Activated naive CD8-positive, alpha-beta T cell treated with anti-CD3 and anti-CD28 coated beads for 36 hours (primary cell): ENCODE measurements at regions not wholly inside any gene's neighbourhood (a gene's known extent, or its start where the extent isn't known, plus 50 kb on each side); places are given as distances from the start of the nearest gene placed in this dataset.

Source experiments
- DNase-seq: peaks from one replicate; pipeline ENCODE4 v3.0.0; 2021
- H3K27ac Mint-ChIP-seq: one replicate; pipeline ENCODE4 v1.8.0; 2022; ENCODE audit warnings: mild to moderate bottlenecking, moderate library complexity, mixed read lengths
- H3K27me3 Mint-ChIP-seq: one replicate; pipeline ENCODE4 v1.8.0; 2022; ENCODE audit warnings: mild to moderate bottlenecking, mixed read lengths
- H3K36me3 Mint-ChIP-seq: one replicate; pipeline ENCODE4 v1.8.0; 2021; ENCODE audit warnings: mild to moderate bottlenecking, mixed read lengths
- H3K4me1 Mint-ChIP-seq: one replicate; pipeline ENCODE4 v1.8.0; 2021; ENCODE audit warnings: mixed read lengths
- H3K4me3 Mint-ChIP-seq: one replicate; pipeline ENCODE4 v1.8.0; 2022; ENCODE audit warnings: mild to moderate bottlenecking, moderate library complexity, mixed read lengths
- H3K9me3 Mint-ChIP-seq: one replicate; pipeline ENCODE4 v1.8.0; 2022; ENCODE audit warnings: mixed read lengths

DNA sequence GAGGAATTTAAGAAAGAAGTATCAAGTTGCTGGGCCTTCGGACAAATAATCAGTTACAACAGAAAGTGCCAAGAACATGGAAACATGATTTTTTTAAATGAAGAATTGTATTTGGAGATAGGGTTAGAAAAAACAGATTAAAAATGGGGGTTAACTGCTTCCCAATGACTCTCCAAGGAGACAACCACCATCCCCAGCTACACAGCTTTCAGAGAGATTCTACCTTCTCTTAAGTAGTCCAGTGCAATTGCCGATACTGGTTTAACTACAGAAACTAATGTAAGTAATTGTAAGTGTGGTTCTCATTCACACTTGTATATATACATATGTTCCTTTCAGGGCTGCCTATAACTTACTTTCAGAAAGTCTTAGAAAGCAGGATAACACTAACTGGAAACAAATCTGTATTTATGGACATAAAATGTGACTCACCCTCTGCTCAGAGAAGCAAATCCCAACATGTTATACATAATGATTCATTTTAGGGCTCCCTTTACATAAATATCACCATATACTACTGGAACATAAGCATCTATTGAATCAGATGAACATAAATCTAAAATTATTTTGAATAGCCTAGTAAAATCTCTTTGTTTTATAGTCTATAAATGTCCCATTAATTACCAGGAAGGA, 248.9 kb upstream of the UGT8 start:
- Mint-ChIP-seq H3K27me3 (peaks cover 4% of the 10 kb centered on the region), H3K9me3 (peaks cover 4% of the 10 kb centered on the region), H3K36me3 (no peaks in the 10 kb centered on the region), H3K4me3 (no peak overlapping the region), H3K27ac (no peak overlapping the region), H3K4me1 (no peaks in the 10 kb centered on the region)
- DNase-seq: no peak

DNA sequence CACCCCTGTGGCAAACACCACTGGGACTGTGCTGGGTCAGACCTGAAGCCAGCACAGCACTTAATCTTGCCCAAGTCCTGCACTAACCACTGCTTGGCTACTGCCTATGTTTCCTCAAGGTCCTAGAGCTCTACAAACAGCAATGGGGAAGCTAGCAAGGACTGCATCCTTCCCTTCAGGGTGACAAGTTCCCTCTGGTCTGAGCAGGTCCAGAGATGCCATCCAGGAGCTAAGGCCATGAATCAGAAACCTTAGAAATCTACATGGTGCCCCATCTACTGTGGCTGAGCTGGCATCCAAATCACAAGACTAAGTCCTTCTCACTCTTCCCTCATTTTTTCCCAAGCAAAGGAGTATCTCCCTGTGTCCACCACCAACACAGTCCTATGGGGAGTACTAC, 239.7 kb upstream of the UGT8 start:
- Mint-ChIP-seq H3K9me3 (no peaks in the 10 kb centered on the region), H3K27ac (no peak overlapping the region), H3K4me3 (no peak overlapping the region), H3K36me3 (no peaks in the 10 kb centered on the region), H3K4me1 (no peaks in the 10 kb centered on the region), H3K27me3 (peaks cover 7% of the 10 kb centered on the region)
- no peak for DNase-seq

DNA sequence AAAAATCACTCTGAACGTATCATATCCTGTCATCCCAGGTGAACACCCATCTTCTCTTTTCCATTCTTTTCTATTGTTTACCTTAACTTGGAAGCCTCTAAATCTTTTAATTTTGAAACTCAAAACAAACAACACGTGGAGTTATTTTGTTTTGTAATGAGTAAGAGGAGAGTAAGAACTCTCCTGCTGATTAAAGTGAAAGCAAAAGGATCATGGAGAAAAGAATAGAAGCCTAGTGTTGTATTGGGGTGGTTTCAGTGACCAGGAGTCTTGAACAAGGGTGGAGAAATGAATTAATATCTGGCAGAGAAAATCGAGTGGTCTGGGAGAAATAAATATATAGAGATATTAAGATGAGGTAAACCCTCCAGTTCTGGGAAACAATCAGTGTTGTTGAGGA, 237.4 kb upstream of the UGT8 start:
- Mint-ChIP-seq H3K9me3 (no peaks in the 10 kb centered on the region), H3K36me3 (no peaks in the 10 kb centered on the region), H3K27me3 (peaks cover 3% of the 10 kb centered on the region), H3K4me3 (no peak overlapping the region), H3K4me1 (no peaks in the 10 kb centered on the region), H3K27ac (no peak overlapping the region)
- DNase-seq: no peak

DNA sequence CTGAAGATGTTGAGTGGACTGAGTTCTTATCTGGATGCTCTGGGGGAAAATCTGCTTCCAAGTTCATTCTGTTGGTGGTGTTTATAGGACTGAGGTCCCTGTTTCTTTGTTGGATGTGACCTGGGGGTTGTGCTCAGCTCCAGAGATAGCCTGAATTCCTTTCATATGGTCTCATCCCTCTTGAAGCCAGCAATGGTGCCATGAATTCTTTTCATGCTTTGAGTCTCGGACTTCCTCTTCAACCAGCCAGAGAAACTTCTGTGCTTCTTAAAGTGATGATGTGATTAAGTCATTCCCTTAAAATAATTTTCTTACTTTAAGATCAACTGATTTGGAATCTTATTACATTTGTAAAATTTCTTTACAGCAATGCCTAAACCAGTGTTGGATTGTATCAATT, 233.8 kb upstream of the UGT8 start:
- no peaks in the 10 kb centered on the region for H3K9me3 Mint-ChIP-seq
- H3K4me3 Mint-ChIP-seq: no peak overlapping the region

DNA sequence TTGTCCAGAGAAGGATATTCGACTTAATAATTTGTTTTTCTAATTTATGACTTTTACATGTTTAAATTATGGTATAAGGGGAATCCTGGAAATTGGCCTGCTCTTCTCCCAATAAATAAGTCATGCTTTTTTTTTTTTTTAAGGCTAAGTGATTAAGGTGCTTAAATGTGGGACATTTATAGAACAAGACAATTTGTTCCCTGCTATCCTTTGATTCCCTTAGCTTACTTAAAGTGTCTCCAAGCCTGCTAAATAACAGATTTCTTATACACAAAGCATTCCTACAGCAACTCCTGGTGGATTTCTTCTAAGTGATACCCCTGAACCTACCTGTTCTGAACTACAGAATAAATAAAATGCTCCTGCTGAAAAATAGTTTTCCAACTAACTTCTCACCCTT, 233.0 kb upstream of the UGT8 start:
- Mint-ChIP-seq H3K4me1 (no peaks in the 10 kb centered on the region), H3K27ac (no peak overlapping the region), H3K9me3 (no peaks in the 10 kb centered on the region), H3K27me3 (no peaks in the 10 kb centered on the region), H3K4me3 (no peak overlapping the region), H3K36me3 (no peaks in the 10 kb centered on the region)
- no peak for DNase-seq

More for the DNA sequence above, 233.8 kb upstream of the UGT8 start:
- Mint-ChIP-seq H3K27ac (no peak overlapping the region), H3K27me3 (no peaks in the 10 kb centered on the region), H3K36me3 (no peaks in the 10 kb centered on the region), H3K4me1 (no peaks in the 10 kb centered on the region)
- no peak for DNase-seq

DNA sequence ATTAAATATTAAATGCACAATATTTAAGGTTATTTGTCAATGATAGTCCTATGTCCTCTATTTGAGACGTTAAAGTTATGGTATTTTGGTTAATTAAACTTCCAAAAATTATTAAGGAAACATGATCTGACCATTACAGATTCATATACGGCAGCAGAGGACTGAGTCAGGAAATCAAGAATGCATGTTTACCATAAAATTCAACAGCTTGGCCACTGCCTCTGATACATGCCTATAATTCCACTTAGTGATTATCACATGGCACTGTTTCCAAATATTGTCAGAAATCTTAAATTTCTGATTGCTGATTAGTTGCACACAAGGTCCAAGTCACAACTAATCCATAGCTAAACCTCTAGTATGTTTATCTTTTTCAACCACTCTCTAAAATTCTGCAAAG, 232.2 kb upstream of the UGT8 start:
- Mint-ChIP-seq H3K27ac (no peak overlapping the region), H3K4me3 (no peak overlapping the region), H3K27me3 (no peaks in the 10 kb centered on the region), H3K36me3 (no peaks in the 10 kb centered on the region), H3K9me3 (no peaks in the 10 kb centered on the region), H3K4me1 (no peaks in the 10 kb centered on the region)
- DNase-seq: no peak

GRCh38 chr4:114368751-114369150, 229.9 kb upstream of the UGT8 start:
- Mint-ChIP-seq H3K4me1 (no peaks in the 10 kb centered on the region), H3K4me3 (no peak overlapping the region), H3K27ac (no peak overlapping the region), H3K9me3 (no peaks in the 10 kb centered on the region), H3K27me3 (peaks cover 4% of the 10 kb centered on the region), H3K36me3 (no peaks in the 10 kb centered on the region)
- DNase-seq: no peak

DNA sequence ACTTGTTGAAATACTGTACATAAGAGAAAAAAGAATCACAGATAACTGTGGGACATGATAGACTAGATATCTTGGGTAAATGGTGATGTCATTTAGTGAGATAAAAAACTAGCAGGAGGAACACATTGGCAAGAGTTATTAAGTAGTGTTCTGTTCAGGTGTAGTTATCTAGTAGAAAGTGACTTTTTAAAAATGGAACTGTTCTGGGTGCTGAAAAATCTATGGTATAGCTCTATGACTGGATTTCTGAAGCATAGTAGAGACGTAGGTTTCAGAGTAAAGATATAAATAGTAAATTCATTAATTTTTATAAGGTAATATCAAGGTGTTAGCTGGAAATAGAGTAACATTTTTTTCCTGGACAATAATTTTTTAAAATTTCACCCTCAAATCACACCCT, 225.1 kb upstream of the UGT8 start:
- no peak for DNase-seq
- no peak overlapping the region for H3K4me3 Mint-ChIP-seq
- peaks cover 20% of the 10 kb centered on the region for H3K27me3 Mint-ChIP-seq
- H3K36me3 Mint-ChIP-seq: no peaks in the 10 kb centered on the region
- H3K4me1 Mint-ChIP-seq: no peaks in the 10 kb centered on the region
- H3K27ac Mint-ChIP-seq: no peak overlapping the region
- no peaks in the 10 kb centered on the region for H3K9me3 Mint-ChIP-seq

- H3K4me3 Mint-ChIP-seq: no peak overlapping the region
- H3K36me3 Mint-ChIP-seq: no peaks in the 10 kb centered on the region
- H3K27ac Mint-ChIP-seq: no peak overlapping the region
- no peaks in the 10 kb centered on the region for H3K9me3 Mint-ChIP-seq
- H3K27me3 Mint-ChIP-seq: peaks cover 16% of the 10 kb centered on the region
- no peak for DNase-seq
- H3K4me1 Mint-ChIP-seq: no peaks in the 10 kb centered on the region
Observed at GRCh38 chr4:114378305-114378903, 220.2 kb upstream of the UGT8 start.

GRCh38 chr4:114383067-114383466, 215.5 kb upstream of the UGT8 start:
- Mint-ChIP-seq H3K36me3 (no peaks in the 10 kb centered on the region), H3K27ac (no peak overlapping the region), H3K4me3 (no peak overlapping the region), H3K4me1 (no peaks in the 10 kb centered on the region), H3K9me3 (no peaks in the 10 kb centered on the region), H3K27me3 (peaks cover 4% of the 10 kb centered on the region)
- DNase-seq: no peak

DNA sequence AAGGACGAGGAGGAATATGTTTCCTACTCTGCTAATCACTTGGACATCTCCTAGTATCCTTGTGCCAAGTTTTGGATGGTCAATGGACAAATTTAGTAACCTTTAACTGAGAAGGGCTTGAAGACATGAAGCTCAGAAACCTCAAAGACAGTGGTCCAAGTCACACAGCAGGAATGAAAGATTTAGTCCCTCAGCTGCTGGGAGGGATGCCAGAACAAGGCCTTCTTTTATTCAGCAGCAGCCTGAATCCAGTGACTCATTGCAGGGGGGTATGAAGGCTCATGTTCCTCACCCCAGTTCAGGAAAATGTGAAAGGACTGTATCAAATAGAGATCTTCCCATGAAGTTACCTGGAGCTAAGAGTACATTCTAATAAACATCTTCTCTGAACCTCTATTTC, 214.9 kb upstream of the UGT8 start:
- H3K4me3 Mint-ChIP-seq: no peak overlapping the region
- H3K27me3 Mint-ChIP-seq: peaks cover 9% of the 10 kb centered on the region
- no peak overlapping the region for H3K27ac Mint-ChIP-seq
- DNase-seq: no peak
- H3K4me1 Mint-ChIP-seq: no peaks in the 10 kb centered on the region
- no peaks in the 10 kb centered on the region for H3K9me3 Mint-ChIP-seq
- H3K36me3 Mint-ChIP-seq: no peaks in the 10 kb centered on the region

DNA sequence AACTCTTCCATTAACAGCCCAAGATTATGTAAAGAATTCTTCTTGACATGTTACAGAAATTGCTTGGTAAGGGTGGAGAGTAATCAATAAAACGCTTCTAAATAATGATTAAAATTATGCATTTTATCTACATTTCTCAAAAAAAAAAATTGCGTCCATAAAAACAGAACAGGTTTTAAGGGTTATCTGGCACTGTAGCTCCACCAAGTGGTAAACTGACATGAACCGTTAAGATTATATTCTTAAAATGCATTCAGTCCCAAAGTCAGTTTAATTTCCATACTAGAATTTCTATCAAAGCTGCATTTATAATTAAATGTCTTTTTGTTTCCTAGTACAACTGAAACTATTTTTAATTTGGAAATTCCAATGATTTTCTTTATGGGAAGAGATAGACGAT, 214.0 kb upstream of the UGT8 start:
- Mint-ChIP-seq H3K36me3 (no peaks in the 10 kb centered on the region), H3K4me1 (no peaks in the 10 kb centered on the region), H3K27ac (no peak overlapping the region), H3K4me3 (no peak overlapping the region), H3K27me3 (peaks cover 9% of the 10 kb centered on the region), H3K9me3 (no peaks in the 10 kb centered on the region)
- no peak for DNase-seq

GRCh38 chr4:114385195-114385985, 213.2 kb upstream of the UGT8 start:
- DNase-seq: no peak
- H3K4me1 Mint-ChIP-seq: no peaks in the 10 kb centered on the region
- peaks cover 9% of the 10 kb centered on the region for H3K27me3 Mint-ChIP-seq
- no peaks in the 10 kb centered on the region for H3K36me3 Mint-ChIP-seq
- H3K9me3 Mint-ChIP-seq: no peaks in the 10 kb centered on the region
- no peak overlapping the region for H3K27ac Mint-ChIP-seq
- no peak overlapping the region for H3K4me3 Mint-ChIP-seq

DNA sequence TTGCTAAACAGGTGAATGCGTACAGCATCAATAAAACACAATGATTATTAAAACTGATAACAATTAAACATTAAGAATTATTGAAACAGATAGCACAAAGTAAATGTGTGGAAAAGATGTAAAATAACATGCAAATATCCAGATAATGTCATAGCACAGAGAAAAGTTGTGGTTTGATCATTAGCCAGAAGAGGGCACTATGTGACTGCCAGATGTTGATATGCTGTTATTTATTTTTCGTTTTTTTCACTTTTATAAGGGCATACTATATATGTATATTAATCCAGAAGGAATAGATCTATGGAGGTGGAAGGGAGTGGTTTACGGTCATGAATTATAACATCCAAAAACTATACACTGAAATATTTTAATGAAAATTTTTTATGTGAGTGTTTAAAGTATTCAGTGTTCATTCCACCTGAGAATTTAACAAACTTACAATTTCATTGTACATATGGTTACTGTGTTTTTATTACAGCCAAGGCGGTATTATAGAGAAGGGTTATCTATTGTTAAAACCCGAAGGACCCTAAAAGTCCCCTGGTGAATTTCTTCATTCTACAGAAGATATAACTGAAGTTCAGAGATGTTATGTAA, 211.9 kb upstream of the UGT8 start:
- no peak for DNase-seq
- Mint-ChIP-seq H3K4me1 (no peaks in the 10 kb centered on the region), H3K27me3 (peaks cover 17% of the 10 kb centered on the region), H3K4me3 (no peak overlapping the region), H3K36me3 (no peaks in the 10 kb centered on the region), H3K9me3 (no peaks in the 10 kb centered on the region), H3K27ac (no peak overlapping the region)

DNA sequence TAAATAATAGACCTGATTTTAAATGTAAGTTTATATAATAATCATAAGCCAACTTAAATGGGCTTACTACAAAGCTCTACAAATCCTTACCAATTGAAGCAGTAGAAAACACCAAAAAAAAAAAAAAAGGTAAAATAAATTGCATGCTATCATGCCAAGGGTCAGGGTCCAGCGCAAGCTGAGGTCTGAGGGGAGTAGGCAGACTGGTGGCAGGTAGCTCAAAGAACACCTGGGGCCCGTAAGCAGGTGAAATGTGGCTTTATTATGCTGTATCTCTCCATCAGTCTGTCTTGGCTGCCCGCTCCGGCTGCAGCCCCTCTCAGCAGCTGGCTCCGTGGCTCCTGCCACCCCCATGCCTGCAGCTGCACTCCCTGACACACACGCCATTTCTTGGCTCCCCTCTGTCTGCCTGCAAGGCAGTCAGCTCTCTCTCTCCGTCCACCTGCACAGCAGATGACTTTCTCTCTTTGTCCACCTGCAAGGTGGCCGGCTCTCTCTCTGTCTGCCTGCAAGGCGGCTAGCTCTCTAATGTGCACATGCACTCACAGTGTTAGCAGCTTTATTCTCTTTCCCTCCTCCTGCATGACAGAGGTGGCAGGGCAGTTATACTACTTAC, 209.4 kb upstream of the UGT8 start:
- H3K27ac Mint-ChIP-seq: no peak overlapping the region
- H3K4me1 Mint-ChIP-seq: peaks cover 7% of the 10 kb centered on the region
- H3K4me3 Mint-ChIP-seq: no peak overlapping the region
- DNase-seq: no peak
- no peaks in the 10 kb centered on the region for H3K36me3 Mint-ChIP-seq
- peaks cover 17% of the 10 kb centered on the region for H3K27me3 Mint-ChIP-seq
- H3K9me3 Mint-ChIP-seq: no peaks in the 10 kb centered on the region
